SU-DHL-6 (cell line): ENCODE measurements at regions not wholly inside any gene's neighbourhood (a gene's known extent, or its start where the extent isn't known, plus 50 kb on each side); places are given as distances from the start of the nearest gene placed in this dataset.

Source experiments
- EZH2phosphoT487 ChIP-seq: fragments of 200-600 bp; sonication (generic), shearing (Covaris generic); conservative IDR thresholded peaks from 2 replicates; pipeline ENCODE4 v1.6.1; 2018; ENCODE audit warnings: mild to moderate bottlenecking, antibody characterized with exemption, low read length, moderate library complexity, mixed read lengths
- TF ChIP-seq, protein P1 (sequence below): fragments of 200-600 bp; sonication (generic); IDR thresholded peaks from one replicate; pipeline ENCODE4 v1.5.1; 2017; ENCODE audit warnings: antibody characterized with exemption, mild to moderate bottlenecking, low read length, moderate library complexity; ENCODE audit not compliant: insufficient read depth, poor library complexity, severe bottlenecking

DNA sequence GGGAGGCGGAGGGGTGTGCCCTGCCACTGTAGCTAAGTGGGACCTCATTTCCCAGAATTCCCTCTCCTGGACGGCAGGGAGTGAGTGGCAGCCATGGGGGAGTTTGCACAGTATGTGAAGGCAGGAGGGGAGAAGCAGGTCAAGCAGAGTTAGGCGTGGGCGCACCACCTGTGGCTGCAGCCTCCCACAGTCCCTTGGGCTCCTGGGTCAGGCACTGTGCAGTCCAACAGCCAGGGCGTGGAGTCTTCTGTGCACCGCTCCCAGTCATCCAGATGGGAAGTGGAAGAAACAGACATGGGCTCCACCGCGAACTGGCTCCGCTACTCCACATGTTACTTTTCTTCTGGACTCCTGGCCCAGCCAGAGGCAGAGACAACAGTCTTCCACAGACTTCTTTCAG lies 85.4 kb upstream of the TIAM1 start:
- TF ChIP-seq, protein P1, sequence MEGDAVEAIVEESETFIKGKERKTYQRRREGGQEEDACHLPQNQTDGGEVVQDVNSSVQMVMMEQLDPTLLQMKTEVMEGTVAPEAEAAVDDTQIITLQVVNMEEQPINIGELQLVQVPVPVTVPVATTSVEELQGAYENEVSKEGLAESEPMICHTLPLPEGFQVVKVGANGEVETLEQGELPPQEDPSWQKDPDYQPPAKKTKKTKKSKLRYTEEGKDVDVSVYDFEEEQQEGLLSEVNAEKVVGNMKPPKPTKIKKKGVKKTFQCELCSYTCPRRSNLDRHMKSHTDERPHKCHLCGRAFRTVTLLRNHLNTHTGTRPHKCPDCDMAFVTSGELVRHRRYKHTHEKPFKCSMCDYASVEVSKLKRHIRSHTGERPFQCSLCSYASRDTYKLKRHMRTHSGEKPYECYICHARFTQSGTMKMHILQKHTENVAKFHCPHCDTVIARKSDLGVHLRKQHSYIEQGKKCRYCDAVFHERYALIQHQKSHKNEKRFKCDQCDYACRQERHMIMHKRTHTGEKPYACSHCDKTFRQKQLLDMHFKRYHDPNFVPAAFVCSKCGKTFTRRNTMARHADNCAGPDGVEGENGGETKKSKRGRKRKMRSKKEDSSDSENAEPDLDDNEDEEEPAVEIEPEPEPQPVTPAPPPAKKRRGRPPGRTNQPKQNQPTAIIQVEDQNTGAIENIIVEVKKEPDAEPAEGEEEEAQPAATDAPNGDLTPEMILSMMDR = no peak
- no peak for TF ChIP-seq EZH2phosphoT487
